OCI-LY1 (cell line): ENCODE measurements at regions not wholly inside any gene's neighbourhood (a gene's known extent, or its start where the extent isn't known, plus 50 kb on each side); places are given as distances from the start of the nearest gene placed in this dataset.

Experiments
- H2AFZ ChIP-seq: fragments of 200-600 bp; sonication (generic), shearing (Covaris generic); 2 replicates; pipeline ENCODE4 v1.6.0; 2014; ENCODE audit warnings: antibody characterized with exemption, mild to moderate bottlenecking, low read length
- H3F3A ChIP-seq: fragments of 200-600 bp; sonication (generic), shearing (Covaris generic); 2 replicates; pipeline ENCODE4 v1.6.0; 2014; ENCODE audit warnings: mild to moderate bottlenecking, antibody characterized with exemption, low read length, moderate library complexity; ENCODE audit not compliant: insufficient read depth
- H3K27ac ChIP-seq: fragments of 200-600 bp; sonication (generic); 2 replicates; pipeline ENCODE4 v1.5.1; 2014; ENCODE audit warnings: low read length, mixed run types, mild to moderate bottlenecking, low read depth; ENCODE audit not compliant: poor library complexity, severe bottlenecking
- H3K27me3 ChIP-seq: fragments of 200-600 bp; sonication (generic); 2 replicates; pipeline ENCODE4 v1.6.0; 2014; ENCODE audit warnings: antibody characterized with exemption, mild to moderate bottlenecking, low read length, moderate library complexity; ENCODE audit not compliant: insufficient read depth
- H3K36me3 ChIP-seq: fragments of 200-600 bp; sonication (generic); 2 replicates; pipeline ENCODE4 v1.6.1; 2014; ENCODE audit warnings: mild to moderate bottlenecking, antibody characterized with exemption, low read length, moderate library complexity, mixed read lengths; ENCODE audit not compliant: insufficient read depth
- H3K4me1 ChIP-seq: fragments of 200-600 bp; sonication (generic); 2 replicates; pipeline ENCODE4 v1.5.1; 2014; ENCODE audit warnings: mild to moderate bottlenecking, low read length, moderate library complexity; ENCODE audit not compliant: insufficient read depth, severe bottlenecking
- H3K4me2 ChIP-seq: fragments of 200-600 bp; sonication (generic), shearing (Covaris generic); 2 replicates; pipeline ENCODE4 v1.6.1; 2014; ENCODE audit warnings: low read length
- H3K4me3 ChIP-seq: fragments of 200-600 bp; sonication (generic); 2 replicates; pipeline ENCODE4 v1.5.1; 2014; ENCODE audit warnings: low read length, low read depth, mild to moderate bottlenecking, mixed read lengths; ENCODE audit not compliant: poor library complexity, severe bottlenecking
- H3K79me2 ChIP-seq: fragments of 200-600 bp; shearing (Covaris generic); 2 replicates; pipeline ENCODE4 v1.6.1; 2016; ENCODE audit warnings: mixed run types, low read length, mixed read lengths; ENCODE audit not compliant: insufficient read depth
- H3K9ac ChIP-seq: fragments of 200-600 bp; sonication (generic), shearing (Covaris generic); 2 replicates; pipeline ENCODE4 v1.6.1; 2014; ENCODE audit warnings: mild to moderate bottlenecking, low read length, mixed read lengths
- H3K9me2 ChIP-seq: fragments of 200-600 bp; sonication (generic), shearing (Covaris generic); 2 replicates; pipeline ENCODE4 v1.6.1; 2014; ENCODE audit warnings: low read depth, mild to moderate bottlenecking, low read length, mixed read lengths
- H3K9me3 ChIP-seq: fragments of 200-600 bp; shearing (Covaris generic); 2 replicates; pipeline ENCODE4 v1.6.1; 2014; ENCODE audit warnings: low read length, mixed read lengths
- H4K20me1 ChIP-seq: fragments of 200-600 bp; sonication (generic), shearing (Covaris generic); 2 replicates; pipeline ENCODE4 v1.6.0; 2016; ENCODE audit warnings: mild to moderate bottlenecking, low read length; ENCODE audit not compliant: insufficient read depth
- EZH2 ChIP-seq: fragments of 200-600 bp; sonication (generic), shearing (Covaris generic); IDR thresholded peaks from 2 replicates; pipeline ENCODE4 v1.8.0; 2017; ENCODE audit warnings: borderline replicate concordance, mixed run types, mild to moderate bottlenecking, antibody characterized with exemption, low read length, moderate library complexity, mixed read lengths
- TF ChIP-seq, protein P1 (sequence below): fragments of 200-600 bp; sonication (generic), shearing (Covaris generic); IDR thresholded peaks from 2 replicates; pipeline ENCODE4 v1.5.1; 2017; ENCODE audit warnings: mild to moderate bottlenecking, antibody characterized with exemption, low read length, moderate library complexity, mixed read lengths

GRCh38 chr6:165854061-165854862 lies 191.2 kb upstream of the PDE10A start:
- H3K9me3 ChIP-seq: no peaks in the 10 kb centered on the region
- no peaks in the 10 kb centered on the region for H3F3A ChIP-seq
- H3K4me1 ChIP-seq: no peaks in the 10 kb centered on the region
- no peak overlapping the region for H3K27ac ChIP-seq
- no peak overlapping the region for H3K4me2 ChIP-seq
- no peaks in the 10 kb centered on the region for H3K27me3 ChIP-seq
- H3K4me3 ChIP-seq: no peak overlapping the region
- no peaks in the 10 kb centered on the region for H3K36me3 ChIP-seq
- no peaks in the 10 kb centered on the region for H3K9me2 ChIP-seq
- no peak overlapping the region for H3K9ac ChIP-seq
- no peak overlapping the region for H2AFZ ChIP-seq
- TF ChIP-seq EZH2: no peak
- TF ChIP-seq, protein P1, sequence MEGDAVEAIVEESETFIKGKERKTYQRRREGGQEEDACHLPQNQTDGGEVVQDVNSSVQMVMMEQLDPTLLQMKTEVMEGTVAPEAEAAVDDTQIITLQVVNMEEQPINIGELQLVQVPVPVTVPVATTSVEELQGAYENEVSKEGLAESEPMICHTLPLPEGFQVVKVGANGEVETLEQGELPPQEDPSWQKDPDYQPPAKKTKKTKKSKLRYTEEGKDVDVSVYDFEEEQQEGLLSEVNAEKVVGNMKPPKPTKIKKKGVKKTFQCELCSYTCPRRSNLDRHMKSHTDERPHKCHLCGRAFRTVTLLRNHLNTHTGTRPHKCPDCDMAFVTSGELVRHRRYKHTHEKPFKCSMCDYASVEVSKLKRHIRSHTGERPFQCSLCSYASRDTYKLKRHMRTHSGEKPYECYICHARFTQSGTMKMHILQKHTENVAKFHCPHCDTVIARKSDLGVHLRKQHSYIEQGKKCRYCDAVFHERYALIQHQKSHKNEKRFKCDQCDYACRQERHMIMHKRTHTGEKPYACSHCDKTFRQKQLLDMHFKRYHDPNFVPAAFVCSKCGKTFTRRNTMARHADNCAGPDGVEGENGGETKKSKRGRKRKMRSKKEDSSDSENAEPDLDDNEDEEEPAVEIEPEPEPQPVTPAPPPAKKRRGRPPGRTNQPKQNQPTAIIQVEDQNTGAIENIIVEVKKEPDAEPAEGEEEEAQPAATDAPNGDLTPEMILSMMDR: no peak
- no peaks in the 10 kb centered on the region for H3K79me2 ChIP-seq
- no peaks in the 10 kb centered on the region for H4K20me1 ChIP-seq

DNA sequence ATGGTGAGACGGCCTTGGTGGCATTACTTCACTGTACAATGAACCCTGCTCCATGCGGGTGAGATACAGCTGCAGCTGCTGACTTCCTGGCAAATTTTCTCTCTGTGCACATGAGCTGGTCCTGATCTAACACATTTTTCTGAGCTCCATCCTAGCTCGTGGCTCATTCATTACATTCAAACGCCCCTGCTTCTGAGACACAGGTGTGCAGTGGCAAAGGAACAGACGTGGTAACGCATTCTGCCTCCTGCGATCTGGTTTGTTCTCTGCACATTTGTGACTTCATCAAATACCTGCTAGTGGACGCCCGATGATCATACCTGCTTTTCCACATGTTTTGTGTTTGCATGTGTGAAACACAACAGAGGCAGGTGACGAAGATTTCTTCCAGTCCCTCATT lies 189.6 kb upstream of the PDE10A start:
- Histone ChIP-seq H3K9me3 (no peaks in the 10 kb centered on the region), H3K4me1 (no peaks in the 10 kb centered on the region), H3K4me2 (no peak overlapping the region), H3K9me2 (no peaks in the 10 kb centered on the region), H3K36me3 (no peaks in the 10 kb centered on the region), H3F3A (no peaks in the 10 kb centered on the region), H3K79me2 (no peaks in the 10 kb centered on the region), H4K20me1 (no peaks in the 10 kb centered on the region), H2AFZ (no peak overlapping the region), H3K27ac (no peak overlapping the region), H3K9ac (no peak overlapping the region), H3K27me3 (no peaks in the 10 kb centered on the region), H3K4me3 (no peak overlapping the region)
- TF ChIP-seq, protein P1: no peak

DNA sequence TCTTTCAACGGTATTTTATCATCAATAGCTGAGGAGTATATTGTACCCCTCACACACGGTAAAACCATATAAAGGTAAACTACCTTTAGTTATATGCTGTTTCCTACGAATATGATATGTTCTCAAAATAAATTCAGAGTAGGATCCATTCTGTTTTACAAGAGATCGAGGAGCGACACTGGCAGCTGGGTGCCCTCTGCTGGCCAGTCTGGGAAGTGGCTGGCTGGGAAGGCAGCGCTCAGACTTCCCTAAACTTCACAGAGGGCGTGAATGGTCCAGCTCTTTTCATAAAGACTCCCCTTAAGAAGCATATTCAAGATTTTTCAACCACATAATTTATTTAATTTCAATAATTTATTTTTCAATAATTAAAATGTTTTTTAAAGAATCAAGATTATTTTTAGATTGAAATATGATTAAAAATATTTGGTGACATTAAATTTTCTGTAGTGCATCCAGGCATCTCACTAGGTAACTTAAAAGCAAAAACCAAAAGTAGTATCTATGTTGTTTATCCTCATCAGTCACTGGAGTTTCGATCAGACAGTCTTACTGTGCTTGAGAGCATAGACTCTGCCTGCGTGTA lies 187.5 kb upstream of the PDE10A start:
- no peaks in the 10 kb centered on the region for H3K27me3 ChIP-seq

More for the DNA sequence above, 187.5 kb upstream of the PDE10A start:
- Histone ChIP-seq H3K27ac (no peak overlapping the region), H3F3A (no peaks in the 10 kb centered on the region), H3K9me3 (no peaks in the 10 kb centered on the region), H3K4me3 (no peak overlapping the region), H3K9ac (no peak overlapping the region), H2AFZ (no peak overlapping the region), H4K20me1 (no peaks in the 10 kb centered on the region), H3K79me2 (no peaks in the 10 kb centered on the region), H3K4me2 (no peak overlapping the region), H3K4me1 (no peaks in the 10 kb centered on the region), H3K9me2 (no peaks in the 10 kb centered on the region), H3K36me3 (no peaks in the 10 kb centered on the region)
- TF ChIP-seq EZH2: no peak
- TF ChIP-seq, protein P1: peak; percentile 92
